SK-N-SH treated with all-trans-retinoic acid at 6 μM for 48 hours (cell line): ENCODE measurements at regions not wholly inside any gene's neighbourhood (a gene's known extent, or its start where the extent isn't known, plus 50 kb on each side); places are given as distances from the start of the nearest gene placed in this dataset.

Experiments used
- BACH2 ChIP-seq: fragments of 250-450 bp; sonication (Bioruptor Pico); IDR thresholded peaks from 2 replicates; pipeline ENCODE4 v1.9.0; 2021; ENCODE audit warnings: mild to moderate bottlenecking, borderline replicate concordance
- OSR1 ChIP-seq: fragments of 250-450 bp; sonication (Bioruptor Pico); IDR thresholded peaks from 2 replicates; pipeline ENCODE4 v1.8.0; 2022; ENCODE audit warnings: moderate library complexity, mild to moderate bottlenecking, inconsistent platforms
- ZFP30 ChIP-seq: fragments of 450-650 bp; formaldehyde crosslinking; IDR thresholded peaks from 2 replicates; pipeline ENCODE4 v1.5.0; 2022; ENCODE audit warnings: mild to moderate bottlenecking, moderate library complexity

- TF ChIP-seq ZFP30 (CRISPR knock-in tag) (no peak), BACH2 (no peak), OSR1 (CRISPR knock-in tag) (no peak)
Observed at GRCh38 chr1:95440511-95440910, 206.5 kb downstream of the RWDD3 start.
